H4 (cell line): ENCODE measurements at regions not wholly inside any gene's neighbourhood (a gene's known extent, or its start where the extent isn't known, plus 50 kb on each side); places are given as distances from the start of the nearest gene placed in this dataset.
A peak's percentile ranks its signal among the peaks of the same experiment; 100 is the strongest.

Experiments
- DNase-seq: peaks from one replicate; pipeline ENCODE4 v3.0.0-alpha.2; 2015; ENCODE audit warnings: low spot score

GRCh38 chr2:177114712-177115111 lies 97.9 kb upstream of the HNRNPA3 start:
- no peak for DNase-seq

GRCh38 chr2:177117755-177118154 lies 94.8 kb upstream of the HNRNPA3 start:
- DNase-seq = no peak

GRCh38 chr2:177118636-177119035 lies 94.0 kb upstream of the HNRNPA3 start:
- DNase-seq = no peak

GRCh38 chr2:177119099-177119498 lies 93.5 kb upstream of the HNRNPA3 start:
- no peak for DNase-seq

GRCh38 chr2:177123048-177123447 lies 89.5 kb upstream of the HNRNPA3 start:
- DNase-seq = no peak

GRCh38 chr2:177124371-177124770 lies 88.2 kb upstream of the HNRNPA3 start:
- DNase-seq = no peak

- DNase-seq = no peak
These were observed 84.8 kb upstream of the HNRNPA3 start for GRCh38 chr2:177127821-177128220.

- DNase-seq = no peak
These were observed 83.0 kb upstream of the HNRNPA3 start for GRCh38 chr2:177129610-177130009.

- DNase-seq = no peak
These were observed 80.7 kb upstream of the HNRNPA3 start for GRCh38 chr2:177131858-177132257.

GRCh38 chr2:177138823-177139222 lies 73.8 kb upstream of the HNRNPA3 start:
- no peak for DNase-seq

- no peak for DNase-seq
These were observed 70.7 kb upstream of the HNRNPA3 start for GRCh38 chr2:177141866-177142265.

- DNase-seq = peak; percentile 71
These were observed 69.2 kb upstream of the HNRNPA3 start for GRCh38 chr2:177143444-177143843.

- peak; percentile 47 for DNase-seq
These were observed 65.4 kb upstream of the HNRNPA3 start for GRCh38 chr2:177147093-177147694.

- no peak for DNase-seq
These were observed 64.7 kb upstream of the HNRNPA3 start for GRCh38 chr2:177147834-177148445.

- peak; percentile 63 for DNase-seq
These were observed 64.0 kb upstream of the HNRNPA3 start for GRCh38 chr2:177148477-177149154.

- DNase-seq = no peak
These were observed 63.5 kb upstream of the HNRNPA3 start for GRCh38 chr2:177149155-177149503.

- DNase-seq = no peak
These were observed 58.8 kb upstream of the HNRNPA3 start for GRCh38 chr2:177153805-177154204.

GRCh38 chr2:177154809-177155208 lies 57.8 kb upstream of the HNRNPA3 start:
- DNase-seq = no peak

- no peak for DNase-seq
These were observed 57.0 kb upstream of the HNRNPA3 start for GRCh38 chr2:177155631-177156030.

GRCh38 chr2:177161741-177162460 lies 50.7 kb upstream of the HNRNPA3 start:
- DNase-seq = peak; percentile 29
